HepG2 (cell line): ENCODE measurements at regions not wholly inside any gene's neighbourhood (a gene's known extent, or its start where the extent isn't known, plus 50 kb on each side); places are given as distances from the start of the nearest gene placed in this dataset.

Experiments
- ARNT2 ChIP-seq: sonication (generic); formaldehyde crosslinking; IDR thresholded peaks from 2 replicates; pipeline ENCODE4 v1.8.0; 2022; ENCODE audit warnings: mild to moderate bottlenecking, low read depth, missing genetic modification reagents, moderate library complexity
- HDAC6 ChIP-seq: fragments of 200-600 bp; sonication (generic); IDR thresholded peaks from 2 replicates; pipeline ENCODE4 v1.7.0; 2017; ENCODE audit warnings: mild to moderate bottlenecking, antibody characterized with exemption, low read length, low read depth
- PAF1 ChIP-seq: IDR thresholded peaks from 2 replicates; pipeline ENCODE4 v1.6.1; 2016; ENCODE audit warnings: missing genetic modification reagents, missing compliant biosample characterization
- POLR2AphosphoS5 ChIP-seq: IDR thresholded peaks from 2 replicates; pipeline ENCODE4 v1.6.1; 2012; ENCODE audit warnings: low read depth, low read length
- RAD21 ChIP-seq: fragments of 450-650 bp; formaldehyde crosslinking; IDR thresholded peaks from 2 replicates; pipeline ENCODE4 v1.5.0; 2020; ENCODE audit warnings: mild to moderate bottlenecking
- TRIM24 ChIP-seq: sonication (generic); formaldehyde crosslinking; IDR thresholded peaks from 2 replicates; pipeline ENCODE4 v1.8.0; 2022; ENCODE audit warnings: mild to moderate bottlenecking, missing genetic modification reagents
- TF ChIP-seq, protein P1 (sequence below): IDR thresholded peaks from 2 replicates; pipeline ENCODE4 v1.6.1; 2016; ENCODE audit warnings: low read depth, missing genetic modification reagents, missing compliant biosample characterization

- no peak for TF ChIP-seq TRIM24
- TF ChIP-seq POLR2AphosphoS5 = no peak
- TF ChIP-seq PAF1 = no peak
- no peak for TF ChIP-seq HDAC6
- TF ChIP-seq RAD21 (CRISPR knock-in tag) = no peak
- TF ChIP-seq ARNT2 = no peak
- TF ChIP-seq, protein P1, sequence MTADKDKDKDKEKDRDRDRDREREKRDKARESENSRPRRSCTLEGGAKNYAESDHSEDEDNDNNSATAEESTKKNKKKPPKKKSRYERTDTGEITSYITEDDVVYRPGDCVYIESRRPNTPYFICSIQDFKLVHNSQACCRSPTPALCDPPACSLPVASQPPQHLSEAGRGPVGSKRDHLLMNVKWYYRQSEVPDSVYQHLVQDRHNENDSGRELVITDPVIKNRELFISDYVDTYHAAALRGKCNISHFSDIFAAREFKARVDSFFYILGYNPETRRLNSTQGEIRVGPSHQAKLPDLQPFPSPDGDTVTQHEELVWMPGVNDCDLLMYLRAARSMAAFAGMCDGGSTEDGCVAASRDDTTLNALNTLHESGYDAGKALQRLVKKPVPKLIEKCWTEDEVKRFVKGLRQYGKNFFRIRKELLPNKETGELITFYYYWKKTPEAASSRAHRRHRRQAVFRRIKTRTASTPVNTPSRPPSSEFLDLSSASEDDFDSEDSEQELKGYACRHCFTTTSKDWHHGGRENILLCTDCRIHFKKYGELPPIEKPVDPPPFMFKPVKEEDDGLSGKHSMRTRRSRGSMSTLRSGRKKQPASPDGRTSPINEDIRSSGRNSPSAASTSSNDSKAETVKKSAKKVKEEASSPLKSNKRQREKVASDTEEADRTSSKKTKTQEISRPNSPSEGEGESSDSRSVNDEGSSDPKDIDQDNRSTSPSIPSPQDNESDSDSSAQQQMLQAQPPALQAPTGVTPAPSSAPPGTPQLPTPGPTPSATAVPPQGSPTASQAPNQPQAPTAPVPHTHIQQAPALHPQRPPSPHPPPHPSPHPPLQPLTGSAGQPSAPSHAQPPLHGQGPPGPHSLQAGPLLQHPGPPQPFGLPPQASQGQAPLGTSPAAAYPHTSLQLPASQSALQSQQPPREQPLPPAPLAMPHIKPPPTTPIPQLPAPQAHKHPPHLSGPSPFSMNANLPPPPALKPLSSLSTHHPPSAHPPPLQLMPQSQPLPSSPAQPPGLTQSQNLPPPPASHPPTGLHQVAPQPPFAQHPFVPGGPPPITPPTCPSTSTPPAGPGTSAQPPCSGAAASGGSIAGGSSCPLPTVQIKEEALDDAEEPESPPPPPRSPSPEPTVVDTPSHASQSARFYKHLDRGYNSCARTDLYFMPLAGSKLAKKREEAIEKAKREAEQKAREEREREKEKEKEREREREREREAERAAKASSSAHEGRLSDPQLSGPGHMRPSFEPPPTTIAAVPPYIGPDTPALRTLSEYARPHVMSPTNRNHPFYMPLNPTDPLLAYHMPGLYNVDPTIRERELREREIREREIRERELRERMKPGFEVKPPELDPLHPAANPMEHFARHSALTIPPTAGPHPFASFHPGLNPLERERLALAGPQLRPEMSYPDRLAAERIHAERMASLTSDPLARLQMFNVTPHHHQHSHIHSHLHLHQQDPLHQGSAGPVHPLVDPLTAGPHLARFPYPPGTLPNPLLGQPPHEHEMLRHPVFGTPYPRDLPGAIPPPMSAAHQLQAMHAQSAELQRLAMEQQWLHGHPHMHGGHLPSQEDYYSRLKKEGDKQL (CRISPR knock-in tag) = no peak
Measured at GRCh38 chrX:5057786-5058185, 1170.9 kb downstream of the NLGN4X start.
